IMR-90 (cell line): ENCODE measurements at regions not wholly inside any gene's neighbourhood (a gene's known extent, or its start where the extent isn't known, plus 50 kb on each side); places are given as distances from the start of the nearest gene placed in this dataset.

ENCODE experiments used
- ATAC-seq: fragments of 200-7000 bp; cut with Tn5 transposase; 2 replicates; pipeline ENCODE4 v1.9.1; 2020; ENCODE audit warnings: low read depth, mild to moderate bottlenecking, moderate library complexity
- BruUV-seq: library from RNA; stranded (reverse); fragments of 400-500 nt; replicated peaks from 2 replicates; lab custom pipeline; 2021; lab: Mats Ljungman, UMichigan
- CTCF ChIA-PET: fragments of 300-600 bp; formaldehyde crosslinking; extraction: SDS; loops from one replicate; lab custom pipeline; 2021; ENCODE audit warnings: antibody characterized with exemption; lab: Yijun Ruan, JAX
- POLR2A ChIA-PET: fragments of 300-600 bp; sonication (Branson Sonifier 250); formaldehyde crosslinking; loops from one replicate; lab custom pipeline; 2022; ENCODE audit warnings: antibody characterized with exemption; ENCODE audit not compliant: unreplicated experiment; lab: Charles Lee
- DNase-seq: peaks from one replicate; pipeline ENCODE4 v3.0.0; 2013
- H2AFZ ChIP-seq: replicated peaks from 2 replicates; pipeline ENCODE3; 2013; ENCODE audit warnings: low read length, mild to moderate bottlenecking; ENCODE audit not compliant: poor library complexity
- H2AK5ac ChIP-seq: 2 replicates; pipeline ENCODE4 v1.6.1; 2013; ENCODE audit warnings: low read depth, low read length, inconsistent platforms
- H2AK9ac ChIP-seq: replicated peaks from 2 replicates; pipeline ENCODE3; 2013; ENCODE audit warnings: mild to moderate bottlenecking, low read depth, low read length, moderate library complexity; ENCODE audit not compliant: poor library complexity
- H2BK120ac ChIP-seq: 2 replicates; pipeline ENCODE4 v1.6.1; 2013; ENCODE audit warnings: low read depth, low read length, inconsistent platforms
- H2BK15ac ChIP-seq: 3 replicates; pipeline ENCODE4 v1.6.1; 2013; ENCODE audit warnings: low read depth, low read length, inconsistent platforms
- H2BK20ac ChIP-seq: 2 replicates; pipeline ENCODE4 v1.6.1; 2013; ENCODE audit warnings: low read depth, mild to moderate bottlenecking, inconsistent platforms, low read length, moderate library complexity
- H2BK5ac ChIP-seq: 2 replicates; pipeline ENCODE4 v1.6.1; 2013; ENCODE audit warnings: mild to moderate bottlenecking, low read depth, low read length, inconsistent platforms; ENCODE audit not compliant: poor library complexity, severe bottlenecking
- H3K14ac ChIP-seq: replicated peaks from 2 replicates; pipeline ENCODE4 v1.6.1; 2013; ENCODE audit warnings: low read depth, low read length, inconsistent platforms
- H3K18ac ChIP-seq: 2 replicates; pipeline ENCODE4 v1.6.1; 2013; ENCODE audit warnings: low read depth, low read length, control low read depth
- H3K23ac ChIP-seq: 2 replicates; pipeline ENCODE4 v1.6.1; 2013; ENCODE audit warnings: low read depth, low read length, inconsistent platforms
- H3K27ac ChIP-seq: 2 replicates; pipeline ENCODE4 v1.5.1; 2013; ENCODE audit warnings: mild to moderate bottlenecking, control low read depth, low read length; ENCODE audit not compliant: insufficient read depth
- H3K27me3 ChIP-seq: 2 replicates; pipeline ENCODE4 v1.6.1; 2013; ENCODE audit warnings: low read length; ENCODE audit not compliant: control insufficient read depth, insufficient read depth
- H3K36me3 ChIP-seq: 2 replicates; pipeline ENCODE4 v1.6.1; 2013; ENCODE audit warnings: low read length, mixed read lengths; ENCODE audit not compliant: control insufficient read depth, insufficient read depth
- H3K4ac ChIP-seq: 2 replicates; pipeline ENCODE4 v1.6.1; 2013; ENCODE audit warnings: low read depth, low read length, inconsistent platforms
- H3K4me1 ChIP-seq: 2 replicates; pipeline ENCODE4 v1.6.1; 2013; ENCODE audit warnings: low read length, mixed read lengths; ENCODE audit not compliant: control insufficient read depth, insufficient read depth
- H3K4me2 ChIP-seq: 2 replicates; pipeline ENCODE4 v1.6.1; 2013; ENCODE audit warnings: low read depth, mild to moderate bottlenecking, control low read depth, low read length, moderate library complexity
- H3K4me3 ChIP-seq: 2 replicates; pipeline ENCODE4 v1.5.1; 2013; ENCODE audit warnings: low read depth, mild to moderate bottlenecking, control low read depth, low read length, moderate library complexity; ENCODE audit not compliant: insufficient read depth
- H3K56ac ChIP-seq: 2 replicates; pipeline ENCODE4 v1.6.1; 2013; ENCODE audit warnings: low read length, inconsistent platforms; ENCODE audit not compliant: insufficient read depth; ENCODE audit errors: extremely low read depth
- H3K79me1 ChIP-seq, 2 experiments: 2 replicates each; pipeline ENCODE4 v1.6.1; 2013; ENCODE audit warnings: low read length in 2 of 2, inconsistent platforms in 1 of 2, low read depth in 1 of 2
- H3K9ac ChIP-seq: 2 replicates; pipeline ENCODE4 v1.6.1; 2013; ENCODE audit warnings: low read depth, low read length, control low read depth
- H3K9me1 ChIP-seq: 2 replicates; pipeline ENCODE4 v1.6.1; 2013; ENCODE audit warnings: low read length, inconsistent platforms; ENCODE audit not compliant: insufficient read depth
- H3K9me3 ChIP-seq: 2 replicates; pipeline ENCODE4 v1.6.1; 2013; ENCODE audit warnings: low read length; ENCODE audit not compliant: control insufficient read depth, insufficient read depth
- H4K20me1 ChIP-seq: 2 replicates; pipeline ENCODE4 v1.6.1; 2013; ENCODE audit warnings: low read length, inconsistent platforms; ENCODE audit not compliant: insufficient read depth
- H4K5ac ChIP-seq: 2 replicates; pipeline ENCODE4 v1.6.1; 2013; ENCODE audit warnings: mild to moderate bottlenecking, low read depth, low read length, control low read depth
- H4K8ac ChIP-seq, 2 experiments: 2 replicates each; pipeline ENCODE4 v1.6.1; 2013; ENCODE audit warnings: low read depth in 2 of 2, low read length in 2 of 2, control low read depth in 1 of 2, inconsistent platforms in 1 of 2
- H4K91ac ChIP-seq: 2 replicates; pipeline ENCODE4 v1.6.1; 2013; ENCODE audit warnings: low read depth, low read length, inconsistent platforms; ENCODE audit not compliant: insufficient read depth
- BHLHE40 ChIP-seq: fragments of 150-350 bp; IDR thresholded peaks from 2 replicates; pipeline ENCODE4 v1.6.1; 2016; ENCODE audit warnings: mild to moderate bottlenecking, low read depth, low read length
- CEBPB ChIP-seq: IDR thresholded peaks from 2 replicates; pipeline ENCODE4 v1.6.1; 2012; ENCODE audit warnings: low read depth, low read length, improper control_type of control experiment
- CHD1 ChIP-seq: IDR thresholded peaks from 2 replicates; pipeline ENCODE4 v1.6.1; 2012; ENCODE audit warnings: low read depth, low read length, improper control_type of control experiment
- ELK1 ChIP-seq: fragments of 150-350 bp; IDR thresholded peaks from 2 replicates; pipeline ENCODE4 v1.6.1; 2016; ENCODE audit warnings: low read depth, mild to moderate bottlenecking, low read length, moderate library complexity, borderline replicate concordance
- FOS ChIP-seq: fragments of 150-350 bp; IDR thresholded peaks from 2 replicates; pipeline ENCODE4 v1.6.1; 2016; ENCODE audit warnings: low read depth, low read length
- MAFK ChIP-seq: IDR thresholded peaks from 2 replicates; pipeline ENCODE4 v1.6.1; 2012; ENCODE audit warnings: low read depth, low read length, improper control_type of control experiment
- MAZ ChIP-seq: IDR thresholded peaks from 2 replicates; pipeline ENCODE4 v1.6.1; 2012; ENCODE audit warnings: low read depth, mild to moderate bottlenecking, low read length, improper control_type of control experiment, moderate library complexity, borderline replicate concordance
- MXI1 ChIP-seq: IDR thresholded peaks from 2 replicates; pipeline ENCODE4 v1.6.1; 2012; ENCODE audit warnings: low read depth, mild to moderate bottlenecking, low read length, moderate library complexity, borderline replicate concordance
- NFE2L2 ChIP-seq: fragments of 150-350 bp; IDR thresholded peaks from 2 replicates; pipeline ENCODE4 v1.6.1; 2016; ENCODE audit warnings: low read depth, mild to moderate bottlenecking, low read length
- POLR2A ChIP-seq: IDR thresholded peaks from 2 replicates; pipeline ENCODE4 v1.6.1; 2012; ENCODE audit warnings: mild to moderate bottlenecking, low read depth, low read length
- RAD21 ChIP-seq: IDR thresholded peaks from 2 replicates; pipeline ENCODE4 v1.6.1; 2012; ENCODE audit warnings: low read length, improper control_type of control experiment
- RCOR1 ChIP-seq: IDR thresholded peaks from 2 replicates; pipeline ENCODE4 v1.6.1; 2012; ENCODE audit warnings: mild to moderate bottlenecking, low read length, improper control_type of control experiment; ENCODE audit not compliant: insufficient replicate concordance
- RFX5 ChIP-seq: IDR thresholded peaks from 2 replicates; pipeline ENCODE4 v1.8.0; 2012; ENCODE audit warnings: low read depth, mild to moderate bottlenecking, low read length, moderate library complexity
- SMC3 ChIP-seq: fragments of 150-350 bp; IDR thresholded peaks from 2 replicates; pipeline ENCODE4 v1.6.1; 2016; ENCODE audit warnings: low read depth, mild to moderate bottlenecking, antibody characterized with exemption, low read length, moderate library complexity
- USF2 ChIP-seq: fragments of 150-350 bp; IDR thresholded peaks from 2 replicates; pipeline ENCODE4 v1.6.1; 2017; ENCODE audit warnings: mild to moderate bottlenecking, antibody characterized with exemption, low read length, low read depth
- WGBS, 2 experiments: methylation state at CpG; one replicate each; pipeline versions ENCODE4 v1.1.5 to v1.1.7; 2013; ENCODE audit warnings: missing lambda C conversion rate in 2 of 2; ENCODE audit not compliant: insufficient read length in 1 of 2; ENCODE audit errors: extremely low coverage in 2 of 2; 5-methylcytosine and 5-hydroxymethylcytosine counted together
- dilution Hi-C: fragments of 300-500 bp; cut with HindIII; formaldehyde crosslinking; loops from one replicate; pipeline ENCODE4 v1.14.3; 2018; ENCODE audit warnings: low sequenced_read_pairs; ENCODE audit not compliant: unreplicated experiment
- in situ Hi-C: fragments of 300-500 bp; cut with MboI; formaldehyde crosslinking; loops from 3 replicates; pipeline ENCODE4 v1.14.3; 2019; ENCODE audit warnings: low sequenced_read_pairs, inconsistent platforms, mixed read lengths
- intact Hi-C: fragments of 100-400 bp; cut with micrococcal nuclease; formaldehyde crosslinking; loops from 2 replicates; pipeline ENCODE4 v1.10.0; 2022
- TF ChIP-seq, protein P1 (sequence below): conservative IDR thresholded peaks from 2 replicates; pipeline ENCODE4 v1.5.1; 2012; ENCODE audit warnings: mild to moderate bottlenecking, low read depth, low read length, improper control_type of control experiment

- Histone ChIP-seq H4K5ac (no peak overlapping the region), H3K4me3 (no peak overlapping the region), H3K18ac (no peak overlapping the region), H3K56ac (no peak overlapping the region), H3K27me3 (no peaks in the 10 kb centered on the region), H3K4ac (no peak overlapping the region), H2AFZ (no peak overlapping the region), H4K91ac (no peak overlapping the region), H3K36me3 (no peaks in the 10 kb centered on the region), H2BK120ac (no peak overlapping the region), H3K9me3 (no peaks in the 10 kb centered on the region), H3K27ac (no peak overlapping the region), H3K23ac (no peak overlapping the region), H2AK5ac (no peak overlapping the region), H2AK9ac (no peak overlapping the region), H3K4me1 (no peaks in the 10 kb centered on the region), H4K8ac (no peak overlapping the region), H2BK5ac (no peak overlapping the region), H3K79me1 (no peaks in the 10 kb centered on the region), H3K14ac (no peak overlapping the region), H3K9me1 (no peaks in the 10 kb centered on the region), H4K20me1 (no peaks in the 10 kb centered on the region), H2BK15ac (no peak overlapping the region), H3K9ac (no peak overlapping the region), H3K4me2 (no peak overlapping the region), H2BK20ac (no peak overlapping the region)
- intact Hi-C loops = no loop called here
- BruUV-seq = no TSS peak
- POLR2A ChIA-PET = no interaction called here
- TF ChIP-seq ELK1 = no peak
- no peak for TF ChIP-seq POLR2A
- no peak for TF ChIP-seq CHD1
- TF ChIP-seq RAD21 = no peak
- TF ChIP-seq, protein P1, sequence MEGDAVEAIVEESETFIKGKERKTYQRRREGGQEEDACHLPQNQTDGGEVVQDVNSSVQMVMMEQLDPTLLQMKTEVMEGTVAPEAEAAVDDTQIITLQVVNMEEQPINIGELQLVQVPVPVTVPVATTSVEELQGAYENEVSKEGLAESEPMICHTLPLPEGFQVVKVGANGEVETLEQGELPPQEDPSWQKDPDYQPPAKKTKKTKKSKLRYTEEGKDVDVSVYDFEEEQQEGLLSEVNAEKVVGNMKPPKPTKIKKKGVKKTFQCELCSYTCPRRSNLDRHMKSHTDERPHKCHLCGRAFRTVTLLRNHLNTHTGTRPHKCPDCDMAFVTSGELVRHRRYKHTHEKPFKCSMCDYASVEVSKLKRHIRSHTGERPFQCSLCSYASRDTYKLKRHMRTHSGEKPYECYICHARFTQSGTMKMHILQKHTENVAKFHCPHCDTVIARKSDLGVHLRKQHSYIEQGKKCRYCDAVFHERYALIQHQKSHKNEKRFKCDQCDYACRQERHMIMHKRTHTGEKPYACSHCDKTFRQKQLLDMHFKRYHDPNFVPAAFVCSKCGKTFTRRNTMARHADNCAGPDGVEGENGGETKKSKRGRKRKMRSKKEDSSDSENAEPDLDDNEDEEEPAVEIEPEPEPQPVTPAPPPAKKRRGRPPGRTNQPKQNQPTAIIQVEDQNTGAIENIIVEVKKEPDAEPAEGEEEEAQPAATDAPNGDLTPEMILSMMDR = no peak
- TF ChIP-seq MAFK = no peak
- TF ChIP-seq NFE2L2 = no peak
- TF ChIP-seq SMC3 = no peak
- TF ChIP-seq FOS = no peak
- no peak for TF ChIP-seq CEBPB
- TF ChIP-seq RFX5 = no peak
- TF ChIP-seq USF2 = no peak
- TF ChIP-seq RCOR1 = no peak
- TF ChIP-seq MAZ = no peak
- TF ChIP-seq MXI1 = no peak
- TF ChIP-seq BHLHE40 = no peak
- CTCF ChIA-PET = no interaction called here
- DNase-seq = no peak
- ATAC-seq = no peak
- WGBS, 2 experiments = no CpG with 5 or more reads among the region's 1 CpG
- dilution Hi-C loops = no loop called here
- in situ Hi-C loops = no loop called here
Observed at GRCh38 chr2:195017890-195018289, 639.1 kb upstream of the SLC39A10 start.
